WTC11 (cell line): ENCODE measurements at regions not wholly inside any gene's neighbourhood (a gene's known extent, or its start where the extent isn't known, plus 50 kb on each side); places are given as distances from the start of the nearest gene placed in this dataset.
"Not testable (repeated sequence)": the region's sequence is repeated elsewhere in the genome, so short reads cannot be mapped to it uniquely, and the experiment has no call there.

Experiments
- E2F5 ChIP-seq: sonication (generic); formaldehyde crosslinking; IDR thresholded peaks from 2 replicates; pipeline ENCODE4 v1.8.1; 2022; ENCODE audit warnings: mild to moderate bottlenecking, moderate library complexity, missing genetic modification reagents
- TEAD4 ChIP-seq: sonication (generic); formaldehyde crosslinking; IDR thresholded peaks from 2 replicates; pipeline ENCODE4 v1.8.0; 2022; ENCODE audit warnings: mild to moderate bottlenecking, missing genetic modification reagents

DNA sequence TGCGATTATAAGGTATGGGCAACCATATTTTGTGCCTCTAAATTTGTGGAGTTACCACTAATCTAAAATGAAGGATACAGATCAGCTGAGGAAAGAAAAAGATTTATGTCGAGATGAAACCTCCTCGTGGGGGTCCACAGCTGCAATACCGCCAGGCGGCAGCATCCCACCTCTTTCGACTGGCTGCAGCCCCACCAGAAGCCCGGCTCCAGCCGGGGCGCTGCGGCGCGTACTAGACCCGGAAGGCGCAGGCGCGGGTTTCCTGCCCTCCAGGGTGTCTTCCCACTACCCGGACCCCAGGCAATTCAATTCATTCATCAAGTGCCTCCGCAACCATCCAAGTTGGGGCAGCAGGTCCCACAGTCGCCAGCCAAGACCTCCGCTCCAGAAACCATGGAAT, 366.1 kb upstream of the DEFB115 start:
- TF ChIP-seq E2F5 (CRISPR knock-in tag); TEAD4: not testable (repeated sequence)
